ENCODE measurements at regions not wholly inside any gene's neighbourhood (a gene's known extent, or its start where the extent isn't known, plus 50 kb on each side); places are given as distances from the start of the nearest gene placed in this dataset.

- TF ChIP-seq EZH2phosphoT487 (IDR thresholded peaks at IDR 0.05; ENCODE audit: borderline replicate concordance, low read length): no peak
- no peak for TF ChIP-seq CTCF (IDR thresholded peaks at IDR 0.05; ENCODE audit: low read depth, low read length, poor library complexity, severe bottlenecking)
Measured at GRCh38 chr2:220962556-220962955, 609.5 kb downstream of the EPHA4 start.
